ENCODE measurements at regions not wholly inside any gene's neighbourhood (a gene's known extent, or its start where the extent isn't known, plus 50 kb on each side); places are given as distances from the start of the nearest gene placed in this dataset.

DNA sequence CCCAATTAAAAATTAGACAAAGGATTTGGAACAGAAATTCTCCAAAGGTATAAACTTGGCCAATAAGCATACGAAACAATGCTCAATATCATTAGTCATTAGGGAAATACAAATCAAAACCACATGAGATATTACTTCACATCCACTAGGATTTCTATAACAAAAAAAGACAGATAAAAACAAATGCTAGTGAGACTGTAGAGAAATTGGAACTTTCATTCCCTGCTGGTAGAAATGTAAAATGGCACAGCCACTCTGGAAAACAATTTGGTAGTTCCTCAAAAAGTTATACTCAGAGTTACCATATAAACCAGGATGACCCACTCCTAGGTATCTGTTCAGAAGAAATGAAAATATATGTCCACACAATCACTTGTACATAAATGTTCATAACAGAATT lies 71.6 kb downstream of the RPL27A start:
- no peak for DNase-seq (ENCODE audit: low spot score)
- no peak for TF ChIP-seq CTCF (IDR thresholded peaks at IDR 0.05)
- H3K4me3 ChIP-seq = no peak overlapping the region
- no peak overlapping the region for H3K27ac ChIP-seq

GRCh38 chr11:8756201-8756600 lies 73.6 kb downstream of the RPL27A start:
- DNase-seq (ENCODE audit: low spot score) = no peak
- H3K4me3 ChIP-seq = no peak overlapping the region
- TF ChIP-seq CTCF (IDR thresholded peaks at IDR 0.05) = no peak
- peak overlapping the region in 1 of 2 donors; percentile 26 for H3K27ac ChIP-seq

DNA sequence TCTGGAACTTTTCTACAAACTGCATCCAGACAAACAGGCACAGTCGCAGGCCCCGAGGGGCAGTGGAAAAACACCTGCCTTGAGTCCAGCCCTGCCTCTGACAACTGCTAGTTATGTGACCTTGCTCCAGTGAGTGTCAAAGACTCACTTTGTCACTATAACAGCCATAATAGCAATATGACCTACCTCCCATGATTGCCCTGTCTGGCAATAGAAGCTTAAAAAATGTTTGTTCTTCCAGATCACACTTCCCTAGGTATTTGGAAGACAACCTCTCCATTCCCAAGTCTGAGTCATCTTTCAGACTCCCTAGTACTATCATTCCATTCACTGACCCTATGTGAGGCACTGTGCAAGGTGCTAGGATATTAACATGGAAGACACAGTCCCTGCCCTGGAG lies 74.5 kb downstream of the RPL27A start:
- Histone ChIP-seq H3K4me3 (no peak overlapping the region), H3K27ac (peak overlapping the region in 1 of 2 donors; percentile 29)
- no peak for TF ChIP-seq CTCF (IDR thresholded peaks at IDR 0.05)
- DNase-seq (ENCODE audit: low spot score) = no peak

GRCh38 chr11:8757533-8757932 lies 74.9 kb downstream of the RPL27A start:
- no peak for TF ChIP-seq CTCF (IDR thresholded peaks at IDR 0.05)
- DNase-seq (ENCODE audit: low spot score) = no peak
- no peak overlapping the region for H3K4me3 ChIP-seq
- H3K27ac ChIP-seq = no peak overlapping the region

- H3K4me3 ChIP-seq = no peak overlapping the region
- DNase-seq (ENCODE audit: low spot score) = no peak
- no peak overlapping the region for H3K27ac ChIP-seq
- TF ChIP-seq CTCF (IDR thresholded peaks at IDR 0.05) = no peak
Observed at GRCh38 chr11:8758619-8759169, 76.1 kb downstream of the RPL27A start.

- H3K4me3 ChIP-seq = no peak overlapping the region
- H3K27ac ChIP-seq = no peak overlapping the region
- no peak for DNase-seq (ENCODE audit: low spot score)
- no peak for TF ChIP-seq CTCF (IDR thresholded peaks at IDR 0.05)
Observed at GRCh38 chr11:8759634-8760033, 77.0 kb downstream of the RPL27A start.

GRCh38 chr11:8760896-8761295 lies 78.3 kb downstream of the RPL27A start:
- DNase-seq (ENCODE audit: low spot score) = no peak
- Histone ChIP-seq H3K4me3 (no peak overlapping the region), H3K27ac (peak overlapping the region in 1 of 2 donors; percentile 13)
- no peak for TF ChIP-seq CTCF (IDR thresholded peaks at IDR 0.05)
